HCT116 (cell line): ENCODE measurements at regions not wholly inside any gene's neighbourhood (a gene's known extent, or its start where the extent isn't known, plus 50 kb on each side); places are given as distances from the start of the nearest gene placed in this dataset.

ENCODE experiments used
- ATAC-seq: fragments of 200-7000 bp; cut with Tn5 transposase; 2 replicates; pipeline ENCODE4 v1.9.1; 2020; ENCODE audit warnings: mild to moderate bottlenecking, moderate library complexity
- BruUV-seq: library from RNA; stranded (reverse); fragments of 400-500 nt; replicated peaks from 2 replicates; lab custom pipeline; 2021; lab: Mats Ljungman, UMichigan
- CTCF ChIA-PET: fragments of 300-600 bp; sonication (Branson Sonifier 250); formaldehyde crosslinking; loops from one replicate; lab custom pipeline; 2021; ENCODE audit warnings: antibody characterized with exemption; lab: Charles Lee
- POLR2A ChIA-PET: fragments of 300-600, 350-600 bp; sonication (Branson Sonifier 250); formaldehyde crosslinking; loops from one replicate; lab custom pipeline; 2021; ENCODE audit warnings: antibody characterized with exemption; lab: Charles Lee
- RAD21 ChIA-PET, 2 experiments: fragments of 300-600 bp; sonication (Branson Sonifier 250); formaldehyde crosslinking; loops; one replicate each; lab custom pipeline; 2023; ENCODE audit warnings: low total read pairs in 2 of 2; ENCODE audit not compliant: uncharacterized antibody in 2 of 2, unreplicated experiment in 2 of 2, low non-redundant PET in 1 of 2; lab: Charles Lee
- DNase-seq: peaks from one replicate; pipeline ENCODE4 v3.0.0-alpha.2; 2010; ENCODE audit warnings: low read depth, low spot score
- H2AFZ ChIP-seq: fragments of 200-600 bp; shearing (Covaris generic), sonication (generic); 2 replicates; pipeline ENCODE4 v1.6.1; 2017; ENCODE audit warnings: low read depth, mixed run types, mixed read lengths, antibody characterized with exemption, low read length; ENCODE audit not compliant: poor library complexity, severe bottlenecking
- H3K27ac ChIP-seq: 2 replicates; pipeline ENCODE4 v1.5.1; 2012; ENCODE audit warnings: low read depth, low read length
- H3K27me3 ChIP-seq: fragments of 200-600 bp; sonication (generic); 2 replicates; pipeline ENCODE4 v1.6.1; 2016; ENCODE audit warnings: mixed run types, low read length, mixed read lengths; ENCODE audit not compliant: insufficient read depth
- H3K36me3 ChIP-seq, 2 experiments: fragments of 200-500 bp in 1 of 2; fragments of 200-600 bp in 1 of 2; sonication (Bioruptor generic) in 1 of 2; sonication (generic) in 1 of 2; 2 replicates each; pipeline versions ENCODE4 v1.5.1 to v1.6.1; 2014 to 2016; ENCODE audit warnings: low read length in 2 of 2, inconsistent platforms in 1 of 2, mixed read lengths in 1 of 2, mixed run types in 1 of 2; ENCODE audit not compliant: insufficient read depth in 2 of 2, control insufficient read depth in 1 of 2
- H3K4me1 ChIP-seq, 2 experiments: fragments of 200-600 bp in 1 of 2; sonication (generic) in 1 of 2; 2 replicates each; pipeline versions ENCODE4 v1.5.1 to v1.6.1; 2012 to 2017; ENCODE audit warnings: low read length in 2 of 2, inconsistent platforms in 1 of 2, mild to moderate bottlenecking in 1 of 2, mixed read lengths in 1 of 2, mixed run types in 1 of 2, moderate library complexity in 1 of 2; ENCODE audit not compliant: insufficient read depth in 2 of 2, control insufficient read depth in 1 of 2
- H3K4me2 ChIP-seq: fragments of 200-600 bp; sonication (generic); 2 replicates; pipeline ENCODE4 v1.6.1; 2017; ENCODE audit warnings: mixed run types, low read length, mixed read lengths
- H3K4me3 ChIP-seq, 2 experiments: fragments of 200-600 bp in 1 of 2; sonication (generic) in 1 of 2; replicated peaks in 1 of 2; 2 replicates each; pipeline ENCODE4 v1.5.1; 2011 to 2016; ENCODE audit warnings: low read length in 2 of 2, control low read depth in 1 of 2, low read depth in 1 of 2, mild to moderate bottlenecking in 1 of 2, mixed read lengths in 1 of 2, mixed run types in 1 of 2
- H3K79me2 ChIP-seq: fragments of 200-600 bp; sonication (generic); 2 replicates; pipeline ENCODE4 v1.6.1; 2017; ENCODE audit warnings: mild to moderate bottlenecking, mixed run types, low read length, moderate library complexity, mixed read lengths; ENCODE audit not compliant: insufficient read depth
- H3K9ac ChIP-seq: fragments of 200-600 bp; sonication (generic); 2 replicates; pipeline ENCODE4 v1.6.1; 2016; ENCODE audit warnings: low read length, mixed read lengths
- H3K9me2 ChIP-seq: fragments of 200-600 bp; sonication (generic), shearing (Covaris generic); 2 replicates; pipeline ENCODE4 v1.6.1; 2017; ENCODE audit warnings: mixed run types, mild to moderate bottlenecking, moderate library complexity; ENCODE audit not compliant: insufficient read depth
- H3K9me3 ChIP-seq, 2 experiments: fragments of 200-500 bp in 1 of 2; fragments of 200-600 bp in 1 of 2; sonication (Bioruptor generic) in 1 of 2; sonication (generic) in 1 of 2; 2 replicates each; pipeline ENCODE4 v1.6.1; 2014 to 2017; ENCODE audit warnings: low read length in 2 of 2, mixed read lengths in 2 of 2, inconsistent platforms in 1 of 2, low read depth in 1 of 2, mild to moderate bottlenecking in 1 of 2, mixed run types in 1 of 2, moderate library complexity in 1 of 2; ENCODE audit not compliant: control insufficient read depth in 1 of 2, insufficient read depth in 1 of 2
- H4K20me1 ChIP-seq: fragments of 200-600 bp; sonication (generic), shearing (Covaris generic); 2 replicates; pipeline ENCODE4 v1.6.1; 2017; ENCODE audit warnings: mixed run types, mild to moderate bottlenecking, moderate library complexity; ENCODE audit not compliant: insufficient read depth
- ATF3 ChIP-seq: IDR thresholded peaks from 2 replicates; pipeline ENCODE4 v1.6.1; 2012
- CEBPB ChIP-seq: IDR thresholded peaks from 2 replicates; pipeline ENCODE4 v1.6.1; 2012; ENCODE audit warnings: low read depth
- ELF1 ChIP-seq: IDR thresholded peaks from 2 replicates; pipeline ENCODE4 v1.6.1; 2012; ENCODE audit warnings: low read depth, borderline replicate concordance
- EZH2 ChIP-seq: fragments of 200-600 bp; sonication (generic); IDR thresholded peaks from 2 replicates; pipeline ENCODE4 v1.6.1; 2017; ENCODE audit warnings: antibody characterized with exemption, mixed run types
- EZH2phosphoT487 ChIP-seq: fragments of 200-600 bp; IDR thresholded peaks from 2 replicates; pipeline ENCODE4 v1.6.1; 2018; ENCODE audit warnings: antibody characterized with exemption, borderline replicate concordance
- FOSL1 ChIP-seq: IDR thresholded peaks from 2 replicates; pipeline ENCODE4 v1.6.1; 2012; ENCODE audit warnings: low read depth
- POLR2A ChIP-seq: IDR thresholded peaks from 2 replicates; pipeline ENCODE4 v1.7.0; 2011; ENCODE audit warnings: borderline replicate concordance; ENCODE audit not compliant: insufficient read depth, insufficient read length; ENCODE audit errors: extremely low read depth
- POLR2AphosphoS5 ChIP-seq: IDR thresholded peaks from 2 replicates; pipeline ENCODE4 v1.6.1; 2011; ENCODE audit warnings: mild to moderate bottlenecking, low read depth, low read length, moderate library complexity
- REST ChIP-seq: IDR thresholded peaks from 2 replicates; pipeline ENCODE4 v1.6.1; 2012; ENCODE audit warnings: low read depth
- SIN3A ChIP-seq: IDR thresholded peaks from 2 replicates; pipeline ENCODE4 v1.6.1; 2012; ENCODE audit warnings: low read depth
- TCF7L2 ChIP-seq: IDR thresholded peaks from 2 replicates; pipeline ENCODE4 v1.7.0; 2011; ENCODE audit warnings: borderline replicate concordance, inconsistent platforms; ENCODE audit not compliant: insufficient read depth, insufficient read length; ENCODE audit errors: extremely low read depth
- YY1 ChIP-seq: IDR thresholded peaks from 2 replicates; pipeline ENCODE4 v1.6.1; 2011; ENCODE audit warnings: low read length, low read depth, moderate library complexity, mild to moderate bottlenecking; ENCODE audit not compliant: insufficient replicate concordance; ENCODE audit errors: extremely low read depth
- ZBTB33 ChIP-seq: IDR thresholded peaks from 2 replicates; pipeline ENCODE4 v1.6.1; 2011; ENCODE audit warnings: mild to moderate bottlenecking, low read length, moderate library complexity; ENCODE audit not compliant: insufficient replicate concordance; ENCODE audit errors: extremely low read depth
- intact Hi-C: fragments of 100-400 bp; cut with micrococcal nuclease; formaldehyde crosslinking; loops from 2 replicates; pipeline ENCODE4 v1.10.0; 2022

- Histone ChIP-seq H3K4me2 (no peak overlapping the region), H3K36me3 (no peaks in the 10 kb centered on the region), H3K9ac (no peak overlapping the region), H3K27ac (no peak overlapping the region), H4K20me1 (no peaks in the 10 kb centered on the region), H3K9me2 (no peaks in the 10 kb centered on the region), H3K27me3 (peaks cover 16% of the 10 kb centered on the region), H3K4me3 (no peak overlapping the region), H3K4me1 (no peaks in the 10 kb centered on the region), H3K9me3 (no peaks in the 10 kb centered on the region), H3K79me2 (no peaks in the 10 kb centered on the region), H2AFZ (no peak overlapping the region)
- no peak for TF ChIP-seq ELF1
- no peak for TF ChIP-seq EZH2phosphoT487
- no peak for TF ChIP-seq POLR2A
- no peak for TF ChIP-seq REST
- TF ChIP-seq SIN3A: no peak
- TF ChIP-seq CEBPB: no peak
- no peak for TF ChIP-seq YY1
- intact Hi-C loops: no loop called here
- BruUV-seq: no TSS peak
- ChIA-PET CTCF (no interaction called here), POLR2A (no interaction called here), RAD21 (no interaction called here)
- no peak for DNase-seq
- ATAC-seq: no peak
These were observed 131.6 kb upstream of the G2E3 start for GRCh38 chr14:30427401-30427800.

GRCh38 chr14:30427846-30428245, 131.1 kb upstream of the G2E3 start:
- no peak for ATAC-seq
- no peak overlapping the region for H2AFZ ChIP-seq
- no peak overlapping the region for H3K27ac ChIP-seq
- H3K9ac ChIP-seq: no peak overlapping the region
- no peak overlapping the region for H3K4me3 ChIP-seq
- H3K79me2 ChIP-seq: no peaks in the 10 kb centered on the region
- DNase-seq: no peak
- no peaks in the 10 kb centered on the region for H3K9me2 ChIP-seq
- no peaks in the 10 kb centered on the region for H3K36me3 ChIP-seq
- H3K27me3 ChIP-seq: peaks cover 13% of the 10 kb centered on the region; the same call in 1 of the 2 replicates
- no peaks in the 10 kb centered on the region for H3K4me1 ChIP-seq
- no TSS peak for BruUV-seq
- intact Hi-C loops: no loop called here
- ChIA-PET CTCF (no interaction called here), POLR2A (no interaction called here), RAD21 (no interaction called here)
- H3K4me2 ChIP-seq: no peak overlapping the region
- no peaks in the 10 kb centered on the region for H4K20me1 ChIP-seq
- no peaks in the 10 kb centered on the region for H3K9me3 ChIP-seq
- TF ChIP-seq ATF3 (no peak), TCF7L2 (no peak), EZH2phosphoT487 (no peak), FOSL1 (no peak), CEBPB (no peak), EZH2 (no peak), SIN3A (no peak), ZBTB33 (no peak), POLR2AphosphoS5 (no peak)
